ENCODE measurements at regions not wholly inside any gene's neighbourhood (a gene's known extent, or its start where the extent isn't known, plus 50 kb on each side); places are given as distances from the start of the nearest gene placed in this dataset.

DNA sequence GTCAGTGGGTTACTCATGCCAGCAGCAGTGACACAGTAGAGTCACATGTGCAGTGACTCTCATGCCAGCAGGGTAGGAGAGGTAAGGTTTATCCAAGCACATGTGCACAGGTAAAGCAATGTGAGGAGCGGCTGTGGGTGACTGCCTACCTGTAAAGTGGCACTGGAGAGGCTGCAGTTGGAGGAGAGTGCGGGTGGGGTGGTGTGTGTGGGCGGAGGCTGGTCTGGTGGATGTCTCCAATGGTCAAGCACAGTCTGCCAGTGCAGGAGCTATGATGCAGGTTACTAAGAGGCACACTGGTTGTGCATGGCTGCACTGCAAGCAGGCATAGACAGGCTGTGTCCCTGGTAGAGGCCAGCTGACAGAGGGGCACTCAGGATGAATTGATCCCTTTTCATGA is 588.2 kb upstream of the FTMT start:
- no peak for TF ChIP-seq FOS (IDR thresholded peaks at IDR 0.05; ENCODE audit: low read depth, low read length)
- no peak for TF ChIP-seq RCOR1 (IDR thresholded peaks at IDR 0.05; ENCODE audit: insufficient replicate concordance, low read length)
- no peak for TF ChIP-seq CTCF (conservative IDR thresholded peaks at IDR 0.05; ENCODE audit: low read depth, low read length)
- no peak for TF ChIP-seq RAD21 (IDR thresholded peaks at IDR 0.05; ENCODE audit: low read length)
- no peak for TF ChIP-seq POLR2A (IDR thresholded peaks at IDR 0.05; ENCODE audit: low read depth, low read length)
- no peak for TF ChIP-seq CEBPB (IDR thresholded peaks at IDR 0.05; ENCODE audit: low read depth, low read length)
- no peak for TF ChIP-seq MXI1 (IDR thresholded peaks at IDR 0.05; ENCODE audit: borderline replicate concordance, low read depth, low read length)
- no peak for TF ChIP-seq MAZ (IDR thresholded peaks at IDR 0.05; ENCODE audit: borderline replicate concordance, low read depth, low read length)

Measured in IMR-90 (cell line).